Neural cell (in vitro differentiated cells): ENCODE measurements at regions not wholly inside any gene's neighbourhood (a gene's known extent, or its start where the extent isn't known, plus 50 kb on each side); places are given as distances from the start of the nearest gene placed in this dataset.

Experiments
- H2AFZ ChIP-seq: fragments of 200-600, 300-800 bp; sonication (generic), shearing (Covaris generic); 2 replicates; pipeline ENCODE4 v1.6.0; 2014; ENCODE audit warnings: low read depth, mild to moderate bottlenecking, antibody characterized with exemption, low read length, moderate library complexity
- H3F3A ChIP-seq: fragments of 200-600 bp; shearing (Covaris generic); 2 replicates; pipeline ENCODE4 v1.6.1; 2016; ENCODE audit warnings: mild to moderate bottlenecking, moderate library complexity, mixed read lengths, antibody characterized with exemption, low read length; ENCODE audit not compliant: insufficient read depth, poor library complexity, severe bottlenecking
- H3K27ac ChIP-seq: fragments of 200-600, 300-800 bp; sonication (generic), shearing (Covaris generic); 2 replicates; pipeline ENCODE4 v1.5.1; 2014; ENCODE audit warnings: mild to moderate bottlenecking, low read length, moderate library complexity
- H3K27me3 ChIP-seq: fragments of 300-800, 200-600 bp; sonication (generic), shearing (Covaris generic); 2 replicates; pipeline ENCODE4 v1.6.0; 2014; ENCODE audit warnings: mild to moderate bottlenecking, low read depth, low read length, moderate library complexity; ENCODE audit not compliant: insufficient read depth
- H3K36me3 ChIP-seq: fragments of 300-800, 200-600 bp; sonication (generic), shearing (Covaris generic); 2 replicates; pipeline ENCODE4 v1.5.1; 2014; ENCODE audit warnings: mild to moderate bottlenecking, antibody characterized with exemption, low read length, moderate library complexity; ENCODE audit not compliant: insufficient read depth
- H3K4me2 ChIP-seq: fragments of 300-800, 200-600 bp; sonication (generic), shearing (Covaris generic); 2 replicates; pipeline ENCODE4 v1.6.0; 2014; ENCODE audit warnings: mild to moderate bottlenecking, low read length
- H3K4me3 ChIP-seq: fragments of 300-800, 200-600 bp; sonication (generic), shearing (Covaris generic); 2 replicates; pipeline ENCODE4 v1.5.1; 2014; ENCODE audit warnings: mild to moderate bottlenecking, low read length, moderate library complexity
- H3K79me2 ChIP-seq: fragments of 200-600 bp; shearing (Covaris generic); replicated peaks from 2 replicates; pipeline ENCODE4 v1.6.0; 2014; ENCODE audit warnings: mild to moderate bottlenecking, low read length, moderate library complexity; ENCODE audit not compliant: insufficient read depth
- H3K9ac ChIP-seq: fragments of 300-800, 200-600 bp; sonication (generic), shearing (Covaris generic); 2 replicates; pipeline ENCODE4 v1.6.1; 2016; ENCODE audit warnings: mild to moderate bottlenecking, low read length, mixed read lengths
- H3K9me2 ChIP-seq: fragments of 200-600 bp; shearing (Covaris generic); 2 replicates; pipeline ENCODE4 v1.6.1; 2016; ENCODE audit warnings: mild to moderate bottlenecking, low read length, mixed read lengths; ENCODE audit not compliant: insufficient read depth
- H3K9me3 ChIP-seq: fragments of 200-600, 300-800 bp; sonication (generic), shearing (Covaris generic); 2 replicates; pipeline ENCODE4 v1.6.1; 2016; ENCODE audit warnings: mild to moderate bottlenecking, mixed run types, low read length, moderate library complexity, mixed read lengths
- H4K20me1 ChIP-seq: fragments of 200-600 bp; shearing (Covaris generic); 2 replicates; pipeline ENCODE4 v1.6.1; 2016; ENCODE audit warnings: mild to moderate bottlenecking, mixed run types; ENCODE audit not compliant: insufficient read depth
- CTCF ChIP-seq: fragments of 450-650 bp; IDR thresholded peaks from 2 replicates; pipeline ENCODE4 v1.5.1; 2014; ENCODE audit warnings: antibody characterized with exemption, mild to moderate bottlenecking, moderate library complexity; ENCODE audit not compliant: poor library complexity, severe bottlenecking
- EP300 ChIP-seq: fragments of 450-650 bp; conservative IDR thresholded peaks from 2 replicates; pipeline ENCODE4 v1.6.1; 2014; ENCODE audit warnings: antibody characterized with exemption, mild to moderate bottlenecking, moderate library complexity; ENCODE audit not compliant: poor library complexity, severe bottlenecking
- EZH2 ChIP-seq: fragments of 200-600, 300-800 bp; shearing (Covaris generic), sonication (generic); IDR thresholded peaks from 2 replicates; pipeline ENCODE4 v1.6.1; 2014; ENCODE audit warnings: antibody characterized with exemption, low read length, borderline replicate concordance, mild to moderate bottlenecking; ENCODE audit not compliant: insufficient read depth, poor library complexity, severe bottlenecking
- MXI1 ChIP-seq: fragments of 450-650 bp; conservative IDR thresholded peaks from 2 replicates; pipeline ENCODE4 v1.6.1; 2014; ENCODE audit warnings: antibody characterized with exemption, mild to moderate bottlenecking; ENCODE audit not compliant: poor library complexity, severe bottlenecking
- POLR2AphosphoS5 ChIP-seq: IDR thresholded peaks from 2 replicates; pipeline ENCODE4 v1.6.1; 2012
- RAD21 ChIP-seq: fragments of 450-650 bp; conservative IDR thresholded peaks from 2 replicates; pipeline ENCODE4 v1.6.1; 2014; ENCODE audit warnings: antibody characterized with exemption, mild to moderate bottlenecking, moderate library complexity
- REST ChIP-seq: IDR thresholded peaks from 2 replicates; pipeline ENCODE4 v1.6.1; 2012; ENCODE audit warnings: borderline replicate concordance
- SMC3 ChIP-seq: fragments of 450-650 bp; conservative IDR thresholded peaks from 2 replicates; pipeline ENCODE4 v1.6.1; 2014; ENCODE audit warnings: antibody characterized with exemption, mild to moderate bottlenecking, moderate library complexity; ENCODE audit not compliant: poor library complexity
- TAF1 ChIP-seq: IDR thresholded peaks from 2 replicates; pipeline ENCODE4 v1.6.1; 2012; ENCODE audit warnings: low read depth

- Histone ChIP-seq H3K4me2 (no peak overlapping the region), H3K4me3 (no peak overlapping the region), H3K27me3 (no peaks in the 10 kb centered on the region), H3K36me3 (no peaks in the 10 kb centered on the region), H4K20me1 (no peaks in the 10 kb centered on the region), H3F3A (no peaks in the 10 kb centered on the region), H3K9me2 (no peaks in the 10 kb centered on the region), H3K79me2 (no peaks in the 10 kb centered on the region), H3K9ac (no peak overlapping the region), H3K9me3 (no peaks in the 10 kb centered on the region), H3K27ac (no peak overlapping the region), H2AFZ (no peak overlapping the region)
- TF ChIP-seq REST (no peak), TAF1 (no peak), EZH2 (no peak), SMC3 (no peak), RAD21 (no peak), CTCF (no peak), MXI1 (no peak), EP300 (no peak), POLR2AphosphoS5 (no peak)
Measured at GRCh38 chr4:181043486-181043885, 1199.7 kb upstream of the TENM3 start.

GRCh38 chr4:181046809-181047208 is 1196.4 kb upstream of the TENM3 start:
- no peak overlapping the region for H3K4me3 ChIP-seq
- no peaks in the 10 kb centered on the region for H4K20me1 ChIP-seq
- H3K79me2 ChIP-seq = no peaks in the 10 kb centered on the region
- no peaks in the 10 kb centered on the region for H3F3A ChIP-seq
- TF ChIP-seq EZH2 (no peak), EP300 (no peak), CTCF (no peak), RAD21 (no peak)
- no peaks in the 10 kb centered on the region for H3K27me3 ChIP-seq
- H3K9me2 ChIP-seq = no peaks in the 10 kb centered on the region
- no peak overlapping the region for H2AFZ ChIP-seq
- no peaks in the 10 kb centered on the region for H3K36me3 ChIP-seq
- no peak overlapping the region for H3K9ac ChIP-seq
- no peaks in the 10 kb centered on the region for H3K9me3 ChIP-seq
- no peak overlapping the region for H3K27ac ChIP-seq
- no peak overlapping the region for H3K4me2 ChIP-seq
